ENCODE measurements at regions not wholly inside any gene's neighbourhood (a gene's known extent, or its start where the extent isn't known, plus 50 kb on each side); places are given as distances from the start of the nearest gene placed in this dataset.

DNA sequence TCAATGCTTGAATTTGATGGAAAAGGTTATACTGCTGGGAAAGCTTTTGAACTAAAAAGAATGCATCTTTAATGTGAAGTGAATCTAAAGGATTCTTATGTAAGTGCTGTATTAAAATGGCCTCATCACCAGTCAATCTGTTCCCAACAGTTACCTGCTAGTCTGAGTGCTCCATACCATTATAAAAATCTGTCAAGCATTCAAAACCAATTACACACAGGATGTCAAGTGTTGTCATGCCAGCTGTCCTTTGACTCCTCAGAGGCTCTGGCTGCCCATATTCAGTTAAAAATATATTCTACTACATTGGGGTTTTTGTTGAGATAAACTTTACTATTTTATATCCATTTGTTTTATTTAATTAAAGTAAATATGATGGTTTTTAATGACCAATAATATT lies 1587.7 kb downstream of the AMY1C start:
- TF ChIP-seq POLR2AphosphoS5 (IDR thresholded peaks at IDR 0.05; ENCODE audit: low read depth, low read length) (no peak), SIN3A (IDR thresholded peaks at IDR 0.05; ENCODE audit: borderline replicate concordance, insufficient read depth, low read depth, low read length) (no peak), TCF7L2 (IDR thresholded peaks at IDR 0.05; ENCODE audit: low read depth, low read length) (no peak)
- TF ChIP-seq, protein P1, sequence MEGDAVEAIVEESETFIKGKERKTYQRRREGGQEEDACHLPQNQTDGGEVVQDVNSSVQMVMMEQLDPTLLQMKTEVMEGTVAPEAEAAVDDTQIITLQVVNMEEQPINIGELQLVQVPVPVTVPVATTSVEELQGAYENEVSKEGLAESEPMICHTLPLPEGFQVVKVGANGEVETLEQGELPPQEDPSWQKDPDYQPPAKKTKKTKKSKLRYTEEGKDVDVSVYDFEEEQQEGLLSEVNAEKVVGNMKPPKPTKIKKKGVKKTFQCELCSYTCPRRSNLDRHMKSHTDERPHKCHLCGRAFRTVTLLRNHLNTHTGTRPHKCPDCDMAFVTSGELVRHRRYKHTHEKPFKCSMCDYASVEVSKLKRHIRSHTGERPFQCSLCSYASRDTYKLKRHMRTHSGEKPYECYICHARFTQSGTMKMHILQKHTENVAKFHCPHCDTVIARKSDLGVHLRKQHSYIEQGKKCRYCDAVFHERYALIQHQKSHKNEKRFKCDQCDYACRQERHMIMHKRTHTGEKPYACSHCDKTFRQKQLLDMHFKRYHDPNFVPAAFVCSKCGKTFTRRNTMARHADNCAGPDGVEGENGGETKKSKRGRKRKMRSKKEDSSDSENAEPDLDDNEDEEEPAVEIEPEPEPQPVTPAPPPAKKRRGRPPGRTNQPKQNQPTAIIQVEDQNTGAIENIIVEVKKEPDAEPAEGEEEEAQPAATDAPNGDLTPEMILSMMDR (IDR thresholded peaks at IDR 0.05): no peak

All from Panc1 (cell line).